SK-N-SH treated with all-trans-retinoic acid at 6 μM for 48 hours (cell line): ENCODE measurements at regions not wholly inside any gene's neighbourhood (a gene's known extent, or its start where the extent isn't known, plus 50 kb on each side); places are given as distances from the start of the nearest gene placed in this dataset.

ENCODE experiments used
- ATAC-seq: fragments of 200-7000 bp; cut with Tn5 transposase; 3 replicates; pipeline ENCODE4 v1.9.1; 2020; ENCODE audit warnings: mild to moderate bottlenecking, moderate library complexity
- ARNTL ChIP-seq: fragments of 450-650 bp; formaldehyde crosslinking; IDR thresholded peaks from 2 replicates; pipeline ENCODE4 v1.5.0; 2020; ENCODE audit warnings: low read depth, mild to moderate bottlenecking, moderate library complexity, borderline replicate concordance
- BACH2 ChIP-seq: fragments of 250-450 bp; sonication (Bioruptor Pico); IDR thresholded peaks from 2 replicates; pipeline ENCODE4 v1.9.0; 2021; ENCODE audit warnings: mild to moderate bottlenecking, borderline replicate concordance
- CREB5 ChIP-seq: fragments of 250-450 bp; sonication (Bioruptor Pico); IDR thresholded peaks from 2 replicates; pipeline ENCODE4 v1.5.1; 2020; ENCODE audit warnings: low read depth, mild to moderate bottlenecking, moderate library complexity
- CSDC2 ChIP-seq: fragments of 250-450 bp; sonication (Bioruptor Pico); IDR thresholded peaks from 2 replicates; pipeline ENCODE4 v1.5.0; 2020; ENCODE audit warnings: mild to moderate bottlenecking, moderate library complexity
- CSRNP3 ChIP-seq: fragments of 250-450 bp; sonication (Bioruptor Pico); IDR thresholded peaks from 2 replicates; pipeline ENCODE4 v1.5.1; 2021; ENCODE audit warnings: mild to moderate bottlenecking, moderate library complexity
- ESRRG ChIP-seq: fragments of 250-450 bp; sonication (Bioruptor Pico); IDR thresholded peaks from 2 replicates; pipeline ENCODE4 v1.6.1; 2021; ENCODE audit warnings: mild to moderate bottlenecking
- GLIS3 ChIP-seq: fragments of 250-450 bp; sonication (Bioruptor Pico); IDR thresholded peaks from 2 replicates; pipeline ENCODE4 v1.5.0; 2020; ENCODE audit warnings: mild to moderate bottlenecking, moderate library complexity
- ISL1 ChIP-seq: fragments of 250-450 bp; sonication (Bioruptor Pico); IDR thresholded peaks from 2 replicates; pipeline ENCODE4 v2.1.2; 2022; ENCODE audit warnings: mild to moderate bottlenecking, moderate library complexity
- OSR1 ChIP-seq: fragments of 250-450 bp; sonication (Bioruptor Pico); IDR thresholded peaks from 2 replicates; pipeline ENCODE4 v1.8.0; 2022; ENCODE audit warnings: moderate library complexity, mild to moderate bottlenecking, inconsistent platforms
- PATZ1 ChIP-seq: fragments of 250-450 bp; sonication (Bioruptor Pico); IDR thresholded peaks from 2 replicates; pipeline ENCODE4 v1.8.0; 2020; ENCODE audit warnings: mild to moderate bottlenecking, moderate library complexity, borderline replicate concordance
- POU6F1 ChIP-seq: fragments of 250-450 bp; sonication (Bioruptor Pico); IDR thresholded peaks from 2 replicates; pipeline ENCODE4 v1.8.0; 2021; ENCODE audit warnings: low read depth, mild to moderate bottlenecking, moderate library complexity, borderline replicate concordance
- PPARA ChIP-seq: fragments of 250-450 bp; sonication (Bioruptor Pico); IDR thresholded peaks from 2 replicates; pipeline ENCODE4 v1.5.0; 2020; ENCODE audit warnings: mild to moderate bottlenecking, borderline replicate concordance
- RARB ChIP-seq: fragments of 250-450 bp; sonication (Bioruptor Pico); IDR thresholded peaks from 2 replicates; pipeline ENCODE4 v1.8.0; 2021; ENCODE audit warnings: mild to moderate bottlenecking, moderate library complexity
- SNAI2 ChIP-seq: fragments of 250-450 bp; sonication (Bioruptor Pico); IDR thresholded peaks from 2 replicates; pipeline ENCODE4 v1.5.0; 2020; ENCODE audit warnings: mild to moderate bottlenecking, moderate library complexity
- TCF4 ChIP-seq: fragments of 250-450 bp; sonication (Bioruptor Pico); IDR thresholded peaks from 2 replicates; pipeline ENCODE4 v1.8.0; 2021; ENCODE audit warnings: mild to moderate bottlenecking, moderate library complexity, borderline replicate concordance
- TOX ChIP-seq: fragments of 250-450 bp; sonication (Bioruptor Pico); IDR thresholded peaks from 2 replicates; pipeline ENCODE4 v1.8.0; 2021; ENCODE audit warnings: mild to moderate bottlenecking, moderate library complexity, borderline replicate concordance
- TSHZ2 ChIP-seq: fragments of 250-450 bp; sonication (Bioruptor Pico); IDR thresholded peaks from 2 replicates; pipeline ENCODE4 v1.5.0; 2020; ENCODE audit warnings: mild to moderate bottlenecking, moderate library complexity
- ZC3H10 ChIP-seq: fragments of 250-450 bp; sonication (Bioruptor Pico); IDR thresholded peaks from 2 replicates; pipeline ENCODE4 v1.5.1; 2021; ENCODE audit warnings: mild to moderate bottlenecking, moderate library complexity
- ZFP3 ChIP-seq: fragments of 250-450 bp; sonication (Bioruptor Pico); IDR thresholded peaks from 2 replicates; pipeline ENCODE4 v1.5.0; 2020; ENCODE audit warnings: mild to moderate bottlenecking, moderate library complexity
- ZFP30 ChIP-seq: fragments of 450-650 bp; formaldehyde crosslinking; IDR thresholded peaks from 2 replicates; pipeline ENCODE4 v1.5.0; 2022; ENCODE audit warnings: mild to moderate bottlenecking, moderate library complexity
- ZNF565 ChIP-seq: fragments of 450-650 bp; formaldehyde crosslinking; conservative IDR thresholded peaks from 2 replicates; pipeline ENCODE4 v1.5.0; 2020; ENCODE audit warnings: low read depth, mild to moderate bottlenecking, moderate library complexity
- ZNF70 ChIP-seq: fragments of 450-650 bp; formaldehyde crosslinking; IDR thresholded peaks from 2 replicates; pipeline ENCODE4 v1.5.0; 2020; ENCODE audit warnings: mild to moderate bottlenecking, moderate library complexity
- ZNF8 ChIP-seq: fragments of 450-650 bp; formaldehyde crosslinking; IDR thresholded peaks from 2 replicates; pipeline ENCODE4 v1.5.0; 2020; ENCODE audit warnings: mild to moderate bottlenecking, moderate library complexity

- ATAC-seq, result no peak
- TF ChIP-seq TSHZ2 (CRISPR knock-in tag) (no peak), ESRRG (CRISPR knock-in tag) (no peak), RARB (CRISPR knock-in tag) (no peak), TCF4 (CRISPR knock-in tag) (no peak), ZNF565 (CRISPR knock-in tag) (no peak), CSDC2 (no peak), ISL1 (CRISPR knock-in tag) (no peak), GLIS3 (CRISPR knock-in tag) (no peak)
- TF ChIP-seq, all 23 proteins: peak for 0
These were observed 484.0 kb upstream of the CTSO start for GRCh38 chr4:156437666-156438065.

GRCh38 chr4:156422576-156422975, 468.9 kb upstream of the CTSO start:
- no peak for ATAC-seq
- TF ChIP-seq POU6F1 (CRISPR knock-in tag) (no peak), TCF4 (CRISPR knock-in tag) (no peak), ESRRG (CRISPR knock-in tag) (no peak), TOX (CRISPR knock-in tag) (no peak), OSR1 (CRISPR knock-in tag) (no peak), ZNF70 (CRISPR knock-in tag) (no peak), ZC3H10 (CRISPR knock-in tag) (no peak), ZFP3 (no peak), PPARA (CRISPR knock-in tag) (no peak), TSHZ2 (CRISPR knock-in tag) (no peak), ARNTL (CRISPR knock-in tag) (no peak), ZNF8 (CRISPR knock-in tag) (no peak), ZFP30 (CRISPR knock-in tag) (no peak), CSRNP3 (CRISPR knock-in tag) (no peak), ZNF565 (CRISPR knock-in tag) (no peak), CREB5 (CRISPR knock-in tag) (no peak), RARB (CRISPR knock-in tag) (no peak)
- TF ChIP-seq, all 23 proteins: peak for 0

- ATAC-seq, result no peak; the same call in 2 of the 3 replicates
- no peak for TF ChIP-seq CSRNP3 (CRISPR knock-in tag)
- TF ChIP-seq SNAI2 (CRISPR knock-in tag), result no peak
- no peak for TF ChIP-seq BACH2 (CRISPR knock-in tag)
- TF ChIP-seq ARNTL (CRISPR knock-in tag), result no peak
- TF ChIP-seq CREB5 (CRISPR knock-in tag), result no peak
- no peak for TF ChIP-seq PATZ1
- no peak for TF ChIP-seq TOX (CRISPR knock-in tag)
- no peak for TF ChIP-seq ZNF70 (CRISPR knock-in tag)
- TF ChIP-seq ISL1 (CRISPR knock-in tag), result no peak
- TF ChIP-seq ZFP30 (CRISPR knock-in tag), result no peak
These were observed 467.0 kb upstream of the CTSO start for GRCh38 chr4:156420623-156421022.
